ENCODE measurements at regions not wholly inside any gene's neighbourhood (a gene's known extent, or its start where the extent isn't known, plus 50 kb on each side); places are given as distances from the start of the nearest gene placed in this dataset.

DNA sequence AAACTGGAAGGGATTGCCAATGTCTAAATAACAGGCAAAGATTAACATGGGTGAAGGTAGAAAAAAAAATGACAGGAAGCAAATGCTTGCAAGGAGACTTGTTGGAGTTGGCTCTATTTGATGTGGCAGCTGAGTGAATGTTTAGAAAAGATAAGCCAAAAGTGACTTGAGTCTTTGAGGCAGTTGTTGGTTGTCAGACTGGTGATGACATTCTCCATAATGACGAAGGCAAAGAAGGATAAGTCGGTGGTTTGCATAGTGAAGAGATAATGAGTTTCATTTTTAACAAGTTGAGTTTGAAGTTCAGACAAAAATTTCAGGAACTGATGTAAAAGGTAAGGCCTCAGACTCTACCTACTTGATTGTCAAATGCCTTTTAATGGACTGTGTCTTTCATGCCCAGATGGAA lies 704.1 kb upstream of the SGO1 start:
- dilution Hi-C loops (cut with HindIII; ENCODE audit: low sequenced_read_pairs, unreplicated experiment) (no loop called here), intact Hi-C loops (cut with micrococcal nuclease) (no loop called here), in situ Hi-C loops (cut with MboI; ENCODE audit: low sequenced_read_pairs) (no loop called here)
- no peak for DNase-seq
- ChIA-PET POLR2A (ENCODE audit: unreplicated experiment) (no interaction called here), CTCF (no interaction called here)
- Histone ChIP-seq H4K8ac (ENCODE audit: low read depth in 2 of 2, low read length in 2 of 2) (no peak overlapping the region), H3K4me1 (ENCODE audit: control insufficient read depth, insufficient read depth, low read length) (no peaks in the 10 kb centered on the region), H3K14ac (replicated peaks; ENCODE audit: low read depth, low read length) (no peak overlapping the region), H3K4me3 (ENCODE audit: insufficient read depth, low read depth, low read length) (no peak overlapping the region), H3K9me3 (ENCODE audit: control insufficient read depth, insufficient read depth, low read length) (peaks cover 5% of the 10 kb centered on the region), H3K27ac (ENCODE audit: insufficient read depth, low read length) (no peak overlapping the region), H3K9me1 (ENCODE audit: insufficient read depth, low read length) (no peaks in the 10 kb centered on the region), H4K91ac (ENCODE audit: insufficient read depth, low read depth, low read length) (no peak overlapping the region), H2AFZ (replicated peaks; ENCODE audit: low read length, poor library complexity) (no peak overlapping the region), H3K56ac (ENCODE audit: extremely low read depth, insufficient read depth, low read length) (no peak overlapping the region), H3K23ac (ENCODE audit: low read depth, low read length) (no peak overlapping the region), H2BK120ac (ENCODE audit: low read depth, low read length) (no peak overlapping the region), H4K20me1 (ENCODE audit: insufficient read depth, low read length) (no peaks in the 10 kb centered on the region), H2AK9ac (replicated peaks; ENCODE audit: low read depth, low read length, poor library complexity) (no peak overlapping the region), H3K9ac (ENCODE audit: low read depth, low read length) (no peak overlapping the region), H4K5ac (ENCODE audit: low read depth, low read length) (no peak overlapping the region), H3K79me1 (ENCODE audit: low read depth in 1 of 2, low read length in 2 of 2) (no peaks in the 10 kb centered on the region), H3K36me3 (ENCODE audit: control insufficient read depth, insufficient read depth, low read length) (no peaks in the 10 kb centered on the region), H2BK20ac (ENCODE audit: low read depth, low read length) (no peak overlapping the region), H2AK5ac (ENCODE audit: low read depth, low read length) (no peak overlapping the region), H3K4me2 (ENCODE audit: low read depth, low read length) (no peak overlapping the region), H2BK5ac (ENCODE audit: low read depth, low read length, poor library complexity, severe bottlenecking) (no peak overlapping the region), H3K18ac (ENCODE audit: low read depth, low read length) (no peak overlapping the region), H2BK15ac (ENCODE audit: low read depth, low read length) (no peak overlapping the region), H3K27me3 (ENCODE audit: control insufficient read depth, insufficient read depth, low read length) (no peaks in the 10 kb centered on the region), H3K4ac (ENCODE audit: low read depth, low read length) (no peak overlapping the region)
- no CpG with 5 or more reads among the region's 2 CpGs for WGBS, 2 experiments (ENCODE audit: extremely low coverage in 2 of 2, insufficient read length in 1 of 2)
- no peak for ATAC-seq (ENCODE audit: low read depth)
- TF ChIP-seq, protein P1, sequence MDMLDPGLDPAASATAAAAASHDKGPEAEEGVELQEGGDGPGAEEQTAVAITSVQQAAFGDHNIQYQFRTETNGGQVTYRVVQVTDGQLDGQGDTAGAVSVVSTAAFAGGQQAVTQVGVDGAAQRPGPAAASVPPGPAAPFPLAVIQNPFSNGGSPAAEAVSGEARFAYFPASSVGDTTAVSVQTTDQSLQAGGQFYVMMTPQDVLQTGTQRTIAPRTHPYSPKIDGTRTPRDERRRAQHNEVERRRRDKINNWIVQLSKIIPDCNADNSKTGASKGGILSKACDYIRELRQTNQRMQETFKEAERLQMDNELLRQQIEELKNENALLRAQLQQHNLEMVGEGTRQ (IDR thresholded peaks at IDR 0.05; ENCODE audit: low read depth, low read length), result no peak
- BruUV-seq (replicated peaks), result no TSS peak
